ENCODE measurements at regions not wholly inside any gene's neighbourhood (a gene's known extent, or its start where the extent isn't known, plus 50 kb on each side); places are given as distances from the start of the nearest gene placed in this dataset.

DNA sequence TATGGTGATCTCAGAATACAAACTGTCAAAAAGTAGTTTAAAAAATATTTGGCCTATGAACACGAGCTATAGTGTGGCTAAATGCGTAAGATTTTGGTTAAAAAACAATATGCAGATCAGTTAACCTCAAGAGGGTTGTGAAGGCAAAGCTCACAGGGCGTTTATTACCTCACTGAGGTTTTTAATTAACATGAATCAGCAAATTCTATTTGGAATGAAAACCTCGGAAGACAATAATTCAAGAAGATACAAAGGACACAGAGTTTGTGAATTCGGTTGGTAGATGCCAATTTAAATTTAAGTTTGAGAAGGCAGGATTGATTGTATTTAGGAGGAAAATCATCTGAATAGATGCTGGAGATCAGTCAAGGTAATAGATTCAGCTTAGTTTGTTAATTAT lies 1434.6 kb downstream of the C4orf33 start:
- TF ChIP-seq, protein P1, sequence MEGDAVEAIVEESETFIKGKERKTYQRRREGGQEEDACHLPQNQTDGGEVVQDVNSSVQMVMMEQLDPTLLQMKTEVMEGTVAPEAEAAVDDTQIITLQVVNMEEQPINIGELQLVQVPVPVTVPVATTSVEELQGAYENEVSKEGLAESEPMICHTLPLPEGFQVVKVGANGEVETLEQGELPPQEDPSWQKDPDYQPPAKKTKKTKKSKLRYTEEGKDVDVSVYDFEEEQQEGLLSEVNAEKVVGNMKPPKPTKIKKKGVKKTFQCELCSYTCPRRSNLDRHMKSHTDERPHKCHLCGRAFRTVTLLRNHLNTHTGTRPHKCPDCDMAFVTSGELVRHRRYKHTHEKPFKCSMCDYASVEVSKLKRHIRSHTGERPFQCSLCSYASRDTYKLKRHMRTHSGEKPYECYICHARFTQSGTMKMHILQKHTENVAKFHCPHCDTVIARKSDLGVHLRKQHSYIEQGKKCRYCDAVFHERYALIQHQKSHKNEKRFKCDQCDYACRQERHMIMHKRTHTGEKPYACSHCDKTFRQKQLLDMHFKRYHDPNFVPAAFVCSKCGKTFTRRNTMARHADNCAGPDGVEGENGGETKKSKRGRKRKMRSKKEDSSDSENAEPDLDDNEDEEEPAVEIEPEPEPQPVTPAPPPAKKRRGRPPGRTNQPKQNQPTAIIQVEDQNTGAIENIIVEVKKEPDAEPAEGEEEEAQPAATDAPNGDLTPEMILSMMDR (IDR thresholded peaks at IDR 0.05), result no peak
- TF ChIP-seq POLR2AphosphoS5 (IDR thresholded peaks at IDR 0.05), result no peak
